HFF-Myc (cell line): ENCODE measurements at regions not wholly inside any gene's neighbourhood (a gene's known extent, or its start where the extent isn't known, plus 50 kb on each side); places are given as distances from the start of the nearest gene placed in this dataset.

Experiments used
- DNase-seq: peaks from one replicate; pipeline ENCODE4 v3.0.0-alpha.2; 2011; ENCODE audit warnings: low read depth; ENCODE audit errors: extremely low read depth
- H3K4me3 ChIP-seq: replicated peaks from 2 replicates; pipeline ENCODE4 v1.5.1; 2011; ENCODE audit warnings: low read depth, mild to moderate bottlenecking, control low read depth, low read length
- TF ChIP-seq, protein P1 (sequence below): IDR thresholded peaks from 2 replicates; pipeline ENCODE4 v1.5.1; 2012; ENCODE audit warnings: mild to moderate bottlenecking, low read depth, low read length, control low read depth; ENCODE audit errors: missing control alignments

DNA sequence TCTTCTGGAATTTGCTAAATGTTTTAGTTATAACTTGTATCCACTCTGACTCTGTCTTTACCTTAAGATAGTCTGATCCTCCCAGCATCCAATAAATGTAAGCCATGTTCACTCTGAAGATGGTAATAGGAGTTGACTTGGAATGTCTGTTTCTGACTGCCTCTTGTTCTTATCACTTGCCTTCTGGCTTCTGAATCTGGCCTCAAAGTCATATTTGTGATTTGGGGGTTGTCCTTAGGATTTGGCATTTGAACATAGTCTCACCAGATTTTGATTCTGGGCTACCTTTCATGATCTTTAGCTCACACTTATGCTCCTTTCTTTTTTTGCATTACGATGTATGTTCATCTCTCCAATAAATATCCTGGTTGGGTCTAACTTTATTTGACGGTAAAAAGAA, 247.0 kb downstream of the SH2D4B start:
- no peak overlapping the region for H3K4me3 ChIP-seq
- DNase-seq = no peak
- TF ChIP-seq, protein P1, sequence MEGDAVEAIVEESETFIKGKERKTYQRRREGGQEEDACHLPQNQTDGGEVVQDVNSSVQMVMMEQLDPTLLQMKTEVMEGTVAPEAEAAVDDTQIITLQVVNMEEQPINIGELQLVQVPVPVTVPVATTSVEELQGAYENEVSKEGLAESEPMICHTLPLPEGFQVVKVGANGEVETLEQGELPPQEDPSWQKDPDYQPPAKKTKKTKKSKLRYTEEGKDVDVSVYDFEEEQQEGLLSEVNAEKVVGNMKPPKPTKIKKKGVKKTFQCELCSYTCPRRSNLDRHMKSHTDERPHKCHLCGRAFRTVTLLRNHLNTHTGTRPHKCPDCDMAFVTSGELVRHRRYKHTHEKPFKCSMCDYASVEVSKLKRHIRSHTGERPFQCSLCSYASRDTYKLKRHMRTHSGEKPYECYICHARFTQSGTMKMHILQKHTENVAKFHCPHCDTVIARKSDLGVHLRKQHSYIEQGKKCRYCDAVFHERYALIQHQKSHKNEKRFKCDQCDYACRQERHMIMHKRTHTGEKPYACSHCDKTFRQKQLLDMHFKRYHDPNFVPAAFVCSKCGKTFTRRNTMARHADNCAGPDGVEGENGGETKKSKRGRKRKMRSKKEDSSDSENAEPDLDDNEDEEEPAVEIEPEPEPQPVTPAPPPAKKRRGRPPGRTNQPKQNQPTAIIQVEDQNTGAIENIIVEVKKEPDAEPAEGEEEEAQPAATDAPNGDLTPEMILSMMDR = no peak

DNA sequence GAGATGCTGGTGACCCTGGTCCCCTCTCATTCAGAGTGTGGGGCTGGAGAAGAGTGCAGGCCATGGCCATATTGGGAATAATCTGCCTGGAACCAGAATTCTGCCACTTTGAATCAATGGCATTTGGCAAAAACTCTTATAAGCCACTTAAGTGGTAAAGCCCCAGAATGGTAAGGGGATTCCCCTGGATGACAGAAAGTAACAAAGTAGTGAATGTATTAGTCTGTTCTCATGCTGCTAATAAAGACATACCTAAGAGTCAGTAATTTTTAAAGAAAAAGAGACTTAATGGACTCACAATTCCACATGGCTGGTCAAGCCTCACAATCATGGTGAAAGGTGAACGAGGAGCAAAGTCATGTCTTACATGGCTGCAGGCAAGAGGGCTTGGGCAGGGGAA, 248.6 kb downstream of the SH2D4B start:
- TF ChIP-seq, protein P1 = no peak
- no peak overlapping the region for H3K4me3 ChIP-seq
- no peak for DNase-seq

DNA sequence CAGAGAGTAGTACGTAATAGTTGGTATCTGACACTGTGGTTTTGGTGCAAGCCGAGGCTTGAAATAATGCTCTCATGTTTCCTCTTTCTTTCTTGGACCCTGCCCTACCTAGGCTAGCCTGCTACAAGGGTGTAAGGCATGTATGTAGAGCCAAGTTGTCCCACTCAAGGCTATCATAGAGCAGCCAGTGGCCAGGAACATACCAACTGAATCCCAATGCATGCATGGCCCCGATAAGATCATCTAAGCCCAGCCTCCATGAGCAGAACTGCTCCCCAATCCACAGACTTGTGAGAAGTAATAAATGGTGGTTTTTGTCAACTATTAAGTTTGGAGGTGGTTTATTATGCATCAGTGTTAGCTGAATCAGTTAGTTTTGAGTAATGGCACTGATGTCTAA, 250.2 kb downstream of the SH2D4B start:
- TF ChIP-seq, protein P1 = no peak
- H3K4me3 ChIP-seq = no peak overlapping the region
- no peak for DNase-seq

DNA sequence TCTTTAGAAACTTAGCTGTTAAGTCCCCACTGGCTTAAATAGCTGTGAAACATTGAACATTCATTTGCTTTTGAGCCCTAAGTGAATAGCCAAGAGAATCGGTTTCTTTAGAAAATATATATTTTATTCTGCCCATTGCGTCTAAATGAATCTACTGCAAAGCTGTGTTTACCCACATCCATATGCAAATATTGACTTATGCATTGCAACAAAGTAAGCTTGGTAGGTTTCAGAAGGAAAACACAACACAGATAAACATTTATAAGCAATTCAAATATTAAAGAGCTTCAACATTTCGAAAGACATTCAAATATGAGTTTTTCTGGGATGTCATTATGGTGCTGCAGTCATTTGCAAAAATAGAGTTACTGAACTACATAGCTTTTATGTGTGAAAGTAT, 257.3 kb downstream of the SH2D4B start:
- no peak overlapping the region for H3K4me3 ChIP-seq
- TF ChIP-seq, protein P1 = no peak
- no peak for DNase-seq

DNA sequence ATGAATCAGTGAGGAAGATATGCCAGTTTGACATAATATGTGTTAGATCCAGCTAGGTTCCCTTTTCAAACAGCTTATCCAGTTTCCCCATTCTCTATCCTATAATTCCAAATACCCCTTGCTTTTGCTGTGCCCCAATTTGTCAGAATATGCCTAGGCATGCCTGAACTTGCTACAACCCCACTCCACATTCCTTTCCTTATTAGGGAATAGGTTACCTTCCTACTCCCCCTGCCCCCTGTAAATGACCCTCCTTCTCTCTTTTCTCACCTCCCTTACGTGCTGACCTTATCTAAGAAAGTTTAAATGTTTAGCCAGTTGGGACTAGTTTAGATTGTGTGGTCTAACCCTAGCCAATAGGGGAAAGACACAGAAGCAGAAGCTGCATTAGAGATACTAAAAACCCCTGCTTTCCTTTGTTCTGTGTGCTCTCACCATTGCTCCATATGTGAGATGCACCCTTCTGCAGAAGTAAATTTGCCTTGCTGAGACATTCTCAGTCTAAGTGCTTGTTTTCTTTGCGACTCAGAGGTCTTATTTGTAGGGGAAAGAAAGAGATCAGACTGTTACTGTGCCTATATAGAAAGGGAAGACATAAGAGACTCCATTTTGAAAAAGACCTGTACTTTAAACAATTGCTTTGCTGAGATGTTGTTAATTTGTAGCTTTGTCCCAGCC, 267.8 kb downstream of the SH2D4B start:
- DNase-seq = no peak
- no peak overlapping the region for H3K4me3 ChIP-seq
- TF ChIP-seq, protein P1 = no peak

DNA sequence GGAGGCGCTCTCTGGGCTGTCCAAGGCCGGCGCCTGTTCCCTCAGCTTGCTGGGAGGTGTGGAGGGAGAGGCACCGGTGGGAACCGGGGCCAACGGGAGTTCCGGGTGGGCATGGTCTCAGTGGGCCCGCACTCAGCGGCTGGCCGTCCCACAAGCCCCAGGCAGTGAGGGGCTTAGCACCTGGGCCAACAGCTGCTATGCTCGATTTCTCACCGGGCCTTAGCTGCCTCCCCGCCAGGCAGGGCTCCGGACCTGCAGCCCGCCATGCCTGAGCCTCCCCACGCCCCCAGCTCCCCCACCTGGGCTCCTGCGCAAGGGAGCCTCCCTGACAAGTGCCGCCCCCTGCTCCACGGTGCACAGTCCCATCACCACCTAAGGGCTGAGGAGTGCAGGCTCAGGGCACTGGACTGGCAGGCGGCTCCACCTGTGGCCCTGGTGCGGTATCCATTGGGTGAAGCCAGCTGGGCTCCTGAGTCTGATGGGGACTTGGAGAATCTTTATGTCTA, 276.5 kb downstream of the SH2D4B start:
- H3K4me3 ChIP-seq = no peak overlapping the region
- DNase-seq = no peak
- TF ChIP-seq, protein P1 = no peak

DNA sequence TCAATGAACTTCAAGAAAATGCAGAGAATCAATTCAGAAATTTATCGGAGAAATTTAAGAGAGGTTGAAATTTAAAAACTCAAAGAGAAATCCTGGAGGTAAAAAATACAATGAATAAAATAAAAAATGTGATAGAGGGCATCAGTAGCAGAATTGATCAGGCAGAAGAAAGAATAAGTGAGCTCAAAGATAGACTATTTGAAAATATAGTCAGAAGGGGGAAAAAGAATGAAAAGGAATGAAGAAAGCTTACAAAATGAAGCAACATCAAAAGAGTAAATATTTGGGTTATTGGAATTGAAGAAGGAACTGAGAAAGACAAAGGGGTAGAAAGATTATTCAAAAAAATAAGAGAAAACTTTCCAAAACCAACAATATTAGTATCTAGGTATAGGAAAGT, 291.4 kb downstream of the SH2D4B start:
- DNase-seq = no peak
- TF ChIP-seq, protein P1 = no peak
- H3K4me3 ChIP-seq = no peak overlapping the region
